ENCODE measurements at regions not wholly inside any gene's neighbourhood (a gene's known extent, or its start where the extent isn't known, plus 50 kb on each side); places are given as distances from the start of the nearest gene placed in this dataset.
"Not testable (repeated sequence)": the region's sequence is repeated elsewhere in the genome, so short reads cannot be mapped to it uniquely, and the experiment has no call there.

DNA sequence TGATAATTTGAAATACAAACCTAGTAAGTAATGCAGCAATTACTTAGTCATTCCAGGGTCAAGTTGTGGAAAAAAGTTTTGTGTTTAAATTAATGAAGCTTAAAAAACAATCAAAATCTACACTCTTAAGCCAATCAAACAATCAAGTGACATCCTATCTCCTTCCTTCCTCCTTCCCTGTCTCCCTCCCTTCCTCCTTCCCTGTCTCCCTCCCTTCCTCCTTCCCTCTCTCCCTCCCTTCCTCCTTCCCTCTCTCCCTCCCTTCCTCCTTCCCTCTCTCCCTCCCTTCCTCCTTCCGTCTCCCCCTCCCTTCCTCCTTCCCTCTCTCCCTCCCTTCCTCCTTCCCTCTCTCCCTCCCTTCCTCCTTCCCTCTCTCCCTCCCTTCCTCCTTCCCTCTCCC, 111.4 kb upstream of the RBPJ start:
- DNase-seq (ENCODE audit: low read depth): not testable (repeated sequence)

DNA sequence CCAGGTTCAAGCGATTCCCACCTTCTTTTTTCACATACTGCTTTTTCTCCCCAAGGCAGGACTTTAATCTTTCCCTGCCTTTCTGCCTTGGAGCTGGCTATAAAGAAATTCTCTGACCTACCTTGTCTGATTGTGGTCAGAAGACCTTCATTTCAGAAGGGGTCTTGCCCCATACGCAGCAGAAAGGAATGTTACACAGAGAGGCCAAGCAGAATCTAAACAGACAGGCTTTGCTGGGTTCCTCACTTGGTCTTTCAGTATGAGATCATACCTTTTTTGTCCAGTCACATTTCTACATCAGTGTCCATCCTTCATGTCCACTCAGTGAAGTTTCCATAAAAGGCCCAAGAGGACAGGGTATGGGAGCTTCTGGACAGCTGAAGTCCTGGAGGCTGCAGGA, 108.3 kb upstream of the RBPJ start:
- DNase-seq (ENCODE audit: low read depth): no peak

- DNase-seq (ENCODE audit: low read depth): no peak
Measured at GRCh38 chr4:26213317-26213716, 107.5 kb upstream of the RBPJ start.

- DNase-seq (ENCODE audit: low read depth): no peak
Measured at GRCh38 chr4:26214994-26215393, 105.8 kb upstream of the RBPJ start.

- no peak for DNase-seq (ENCODE audit: low read depth)
Measured at GRCh38 chr4:26215725-26216124, 105.1 kb upstream of the RBPJ start.

- no peak for DNase-seq (ENCODE audit: low read depth)
Measured at GRCh38 chr4:26217481-26217880, 103.3 kb upstream of the RBPJ start.

DNA sequence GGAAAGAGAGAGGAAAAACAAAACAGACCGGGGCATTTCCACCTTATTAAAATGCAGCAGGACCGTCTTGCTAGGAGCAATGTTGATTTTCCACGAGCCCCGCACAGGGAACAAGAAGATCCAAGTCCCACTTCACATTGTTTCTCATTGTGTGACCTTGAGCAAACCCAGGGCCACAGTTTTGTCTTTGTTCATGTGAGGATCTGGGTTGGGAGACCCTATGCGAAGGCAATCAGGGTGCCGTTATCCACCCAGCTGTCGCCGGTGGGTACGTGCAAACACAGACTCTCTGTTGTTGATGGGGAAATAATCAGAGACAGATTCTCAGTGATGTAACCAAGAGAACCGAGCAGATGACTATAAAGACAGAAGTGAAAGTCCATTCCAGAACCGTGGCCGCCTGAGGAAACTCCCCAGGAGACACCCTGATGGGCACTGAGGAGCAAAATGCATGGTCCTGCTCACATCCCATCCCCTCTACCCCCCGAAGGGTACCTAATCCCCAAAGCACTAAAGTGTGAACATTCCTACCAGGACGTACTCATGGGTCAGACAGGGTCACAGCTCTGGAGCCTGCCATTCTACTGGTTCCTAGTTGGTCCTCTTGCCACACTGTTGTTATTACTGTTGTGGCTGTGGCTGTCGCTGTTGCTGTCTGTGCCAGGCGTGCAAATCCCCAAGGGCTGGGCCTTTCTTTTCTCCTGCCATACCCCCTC, 102.7 kb upstream of the RBPJ start:
- no peak for DNase-seq (ENCODE audit: low read depth)

GRCh38 chr4:26218677-26219605, 101.9 kb upstream of the RBPJ start:
- no peak for DNase-seq (ENCODE audit: low read depth)

- DNase-seq (ENCODE audit: low read depth): peak; percentile 47
Measured at GRCh38 chr4:26220696-26221095, 100.1 kb upstream of the RBPJ start.

DNA sequence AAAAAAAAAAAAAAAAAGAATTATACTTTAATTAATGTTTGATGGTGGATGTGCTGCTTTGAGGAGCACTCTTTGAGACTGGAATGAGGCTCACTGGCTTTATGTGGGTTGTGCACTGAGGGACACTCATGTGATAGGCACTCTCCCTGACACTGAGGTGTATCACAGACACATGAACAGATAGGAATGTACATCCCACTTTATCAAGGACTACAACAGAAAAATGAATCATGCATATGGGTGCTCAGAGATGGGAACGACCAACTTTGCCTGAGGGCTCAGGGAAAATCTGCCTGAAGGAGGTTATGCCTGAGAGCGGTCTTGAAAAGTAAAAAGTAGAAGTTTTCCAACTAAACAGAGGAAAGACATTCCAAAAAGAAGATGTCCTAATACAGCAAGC, 97.7 kb upstream of the RBPJ start:
- no peak for DNase-seq (ENCODE audit: low read depth)

DNA sequence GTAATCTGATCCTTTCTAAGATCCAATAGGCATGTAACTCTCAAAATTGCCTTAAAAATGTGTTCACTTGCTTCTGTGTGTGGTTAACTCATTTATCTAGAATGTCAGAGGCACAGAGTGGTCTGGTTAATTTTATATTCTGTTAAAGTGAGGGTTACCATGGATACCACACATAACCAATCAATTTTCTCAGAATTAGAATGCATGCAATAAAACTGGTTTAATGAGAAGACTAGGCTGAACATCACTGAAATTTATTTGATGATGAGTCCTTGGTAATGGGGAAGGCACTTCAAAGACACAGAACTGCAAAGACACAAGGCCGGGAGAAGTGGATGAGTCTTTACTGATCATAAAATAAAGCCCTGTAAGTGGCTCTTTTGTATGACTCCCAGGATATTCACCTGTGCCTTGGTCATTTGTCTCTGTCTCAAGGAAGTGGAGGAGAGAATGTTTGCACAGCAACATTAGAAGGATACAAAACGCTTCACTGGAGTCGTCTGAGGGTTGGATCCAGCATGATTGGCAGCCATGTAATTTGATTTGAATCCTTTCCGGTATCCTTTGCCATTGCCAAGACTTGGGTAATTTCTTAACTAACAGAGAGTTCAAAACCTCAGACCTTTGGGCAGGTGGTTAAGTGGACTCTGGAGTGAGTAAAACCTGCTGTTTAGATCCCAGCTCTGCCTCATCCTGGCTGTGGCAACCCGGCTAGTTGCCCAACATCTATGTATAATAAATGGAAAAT, 94.0 kb upstream of the RBPJ start:
- no peak for DNase-seq (ENCODE audit: low read depth)

GRCh38 chr4:26227601-26228229, 93.1 kb upstream of the RBPJ start:
- DNase-seq (ENCODE audit: low read depth): no peak

- DNase-seq (ENCODE audit: low read depth): no peak
Measured at GRCh38 chr4:26228883-26229282, 91.9 kb upstream of the RBPJ start.

- DNase-seq (ENCODE audit: low read depth): no peak
Measured at GRCh38 chr4:26229974-26230373, 90.8 kb upstream of the RBPJ start.

DNA sequence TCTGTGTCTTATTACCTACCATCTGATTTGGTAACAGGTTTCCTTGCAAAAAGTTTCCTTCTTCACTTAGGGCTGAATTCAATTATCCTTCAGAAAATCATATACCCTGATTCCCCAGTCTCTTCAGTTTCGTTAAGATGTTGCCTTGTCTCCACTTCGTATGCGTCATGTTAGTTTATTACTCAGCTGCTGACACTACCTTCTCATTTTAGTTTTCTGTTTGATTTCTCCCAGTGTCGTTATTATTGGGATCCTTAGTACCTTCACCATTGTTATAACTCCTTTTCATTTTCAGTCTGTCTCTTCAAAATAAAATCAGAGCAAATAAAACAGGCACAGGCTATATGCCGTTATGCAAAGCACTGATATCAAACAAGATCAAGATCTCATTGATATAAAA, 87.5 kb upstream of the RBPJ start:
- DNase-seq (ENCODE audit: low read depth): no peak

DNA sequence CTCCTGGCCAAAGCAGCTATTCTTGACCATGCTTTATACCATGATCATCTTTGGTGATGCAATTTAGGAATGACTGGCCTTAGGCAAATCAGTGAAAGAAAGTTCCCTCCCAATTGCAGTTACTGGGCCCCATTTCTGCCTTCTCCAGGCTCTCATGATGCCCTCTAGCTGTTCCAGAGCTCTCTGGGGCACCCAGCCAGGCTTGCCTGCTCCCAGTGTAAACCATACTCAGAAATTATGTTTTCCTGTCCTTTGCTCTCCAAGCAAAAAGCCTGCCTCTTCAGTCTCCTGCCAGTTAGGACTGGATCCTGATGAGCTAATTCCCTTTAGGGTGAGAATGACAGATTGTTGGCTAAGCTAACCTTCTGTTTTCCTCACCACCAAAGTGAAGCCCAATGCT, 85.3 kb upstream of the RBPJ start:
- DNase-seq (ENCODE audit: low read depth): no peak

- DNase-seq (ENCODE audit: low read depth): no peak
Measured at GRCh38 chr4:26237916-26238315, 82.9 kb upstream of the RBPJ start.

- no peak for DNase-seq (ENCODE audit: low read depth)
Measured at GRCh38 chr4:26238426-26238777, 82.4 kb upstream of the RBPJ start.

DNA sequence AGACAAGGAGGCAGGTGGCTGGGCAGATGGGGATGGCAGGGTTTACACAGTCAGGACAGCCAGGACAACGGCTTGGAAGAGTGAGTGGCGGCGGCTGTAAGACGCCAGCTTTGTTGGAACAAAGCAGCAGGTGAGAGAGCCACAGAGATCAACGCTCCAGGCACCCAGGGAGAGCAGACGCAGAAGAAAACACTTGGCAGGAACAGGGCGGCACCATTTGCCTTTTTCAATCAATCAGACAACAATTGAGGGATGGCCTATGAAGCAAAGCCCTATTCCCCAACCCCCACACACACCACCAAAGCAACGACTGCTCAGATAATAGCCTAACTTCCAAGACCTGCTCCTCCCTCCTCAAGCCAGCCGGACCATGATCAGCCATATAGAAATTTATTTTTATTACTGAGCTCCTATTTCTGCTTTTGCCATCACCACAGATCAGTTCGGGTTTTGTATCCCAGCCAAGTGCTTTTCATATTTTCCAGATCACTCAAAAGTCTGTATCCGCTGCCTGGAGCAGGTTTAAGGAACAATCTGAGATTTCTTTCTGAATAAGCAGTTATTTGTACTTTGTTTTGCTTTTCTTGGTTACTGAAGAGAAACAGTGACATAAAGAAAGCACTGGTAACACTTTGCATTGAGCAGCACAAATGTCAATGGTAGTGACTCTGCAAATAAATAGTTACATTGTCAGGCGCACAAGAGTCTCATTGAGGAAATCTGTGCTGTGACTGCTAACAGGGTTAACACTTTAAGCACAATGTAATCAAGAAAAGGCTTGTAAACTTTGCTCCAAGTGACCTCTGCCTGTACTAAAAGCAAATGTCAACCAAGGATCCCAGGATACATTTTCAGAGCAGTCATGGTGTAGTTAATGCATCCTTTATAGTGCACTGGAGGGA, 81.8 kb upstream of the RBPJ start:
- DNase-seq (ENCODE audit: low read depth): no peak

- no peak for DNase-seq (ENCODE audit: low read depth)
Measured at GRCh38 chr4:26239801-26240200, 81.0 kb upstream of the RBPJ start.

- no peak for DNase-seq (ENCODE audit: low read depth)
Measured at GRCh38 chr4:26241179-26241578, 79.6 kb upstream of the RBPJ start.
